ENCODE measurements at regions not wholly inside any gene's neighbourhood (a gene's known extent, or its start where the extent isn't known, plus 50 kb on each side); places are given as distances from the start of the nearest gene placed in this dataset.

DNA sequence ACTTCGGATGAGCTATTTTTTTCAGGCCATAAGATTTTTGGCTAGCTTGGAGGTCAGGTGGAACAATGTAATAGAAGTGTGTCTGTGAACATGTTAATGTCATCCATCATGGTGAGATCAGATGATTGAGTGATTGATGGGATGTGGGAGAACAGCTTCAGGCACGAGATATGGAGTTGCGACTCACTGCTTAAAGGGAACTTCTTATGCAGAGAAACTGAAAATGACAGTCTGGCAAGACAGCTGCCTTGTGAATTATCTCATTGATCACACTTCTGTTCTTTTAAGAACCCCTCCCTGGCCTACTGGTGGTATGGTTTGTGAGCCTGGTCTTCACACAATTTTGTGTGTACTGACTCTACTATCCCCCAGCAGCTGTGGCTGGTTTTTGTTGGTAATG, 96.0 kb downstream of the OLFM4 start:
- Histone ChIP-seq H3K79me1 (ENCODE audit: insufficient read depth, low read depth, low read length, poor library complexity, severe bottlenecking) (no peaks in the 10 kb centered on the region), H3K14ac (ENCODE audit: insufficient read depth, low read length) (no peak overlapping the region), H2BK20ac (ENCODE audit: low read depth, low read length, poor library complexity, severe bottlenecking) (no peak overlapping the region), H3T11ph (ENCODE audit: low read length) (no peak overlapping the region), H3K27me3 (ENCODE audit: insufficient read depth, low read length) (no peaks in the 10 kb centered on the region), H3K23me2 (ENCODE audit: insufficient read length, low read depth, low read length, poor library complexity, severe bottlenecking) (no peaks in the 10 kb centered on the region), H3K9ac (ENCODE audit: extremely low read depth, insufficient read length, low read length) (no peak overlapping the region), H2BK5ac (ENCODE audit: insufficient read length, low read length) (no peak overlapping the region), H2BK12ac (ENCODE audit: insufficient read length, low read depth, low read length) (no peak overlapping the region), H3K23ac (ENCODE audit: insufficient read length, low read depth, low read length) (no peak overlapping the region), H2AFZ (ENCODE audit: low read length) (no peak overlapping the region), H4K91ac (ENCODE audit: insufficient read length, low read depth, low read length) (no peak overlapping the region), H3K4ac (ENCODE audit: low read depth, low read length) (no peak overlapping the region), H2AK5ac (ENCODE audit: insufficient read length, low read length) (no peak overlapping the region), H3K79me2 (ENCODE audit: insufficient read depth, low read length) (no peaks in the 10 kb centered on the region), H3K56ac (ENCODE audit: insufficient read length, low read depth, low read length) (no peak overlapping the region), H3K4me2 (ENCODE audit: insufficient read depth, insufficient read length, low read length) (no peak overlapping the region), H3K9me3 (ENCODE audit: control insufficient read depth, low read depth, low read length) (no peaks in the 10 kb centered on the region), H3K27ac (ENCODE audit: insufficient read length, low read depth, low read length) (no peak overlapping the region), H2BK15ac (ENCODE audit: low read depth, low read length) (no peak overlapping the region), H4K20me1 (ENCODE audit: control insufficient read depth, insufficient read depth, insufficient read length) (no peaks in the 10 kb centered on the region), H4K5ac (ENCODE audit: insufficient read length, low read depth, low read length) (no peak overlapping the region), H3K4me1 (ENCODE audit: insufficient read depth, low read length) (peaks cover 5% of the 10 kb centered on the region), H2BK120ac (ENCODE audit: low read depth, low read length, poor library complexity, severe bottlenecking) (no peak overlapping the region), H3K18ac (ENCODE audit: insufficient read length, low read depth, low read length) (no peak overlapping the region), H4K8ac (replicated peaks; ENCODE audit: insufficient read length, low read depth, low read length) (no peak overlapping the region)
- no peaks in the 10 kb centered on the region for H3K27me3 Mint-ChIP-seq (ENCODE audit: low read depth)
- WGBS (ENCODE audit: extremely low coverage, insufficient read length, low lambda C conversion rate): no CpG with 5 or more reads among the region's 3 CpGs
- H3K9me3 Mint-ChIP-seq: peaks cover 0 to 2% of the 10 kb centered on the region in 2 experiments; a peak in 2 of 5 replicates
- no peak for DNase-seq
- no peak overlapping the region for H3K27ac Mint-ChIP-seq
- TF ChIP-seq, protein P1, sequence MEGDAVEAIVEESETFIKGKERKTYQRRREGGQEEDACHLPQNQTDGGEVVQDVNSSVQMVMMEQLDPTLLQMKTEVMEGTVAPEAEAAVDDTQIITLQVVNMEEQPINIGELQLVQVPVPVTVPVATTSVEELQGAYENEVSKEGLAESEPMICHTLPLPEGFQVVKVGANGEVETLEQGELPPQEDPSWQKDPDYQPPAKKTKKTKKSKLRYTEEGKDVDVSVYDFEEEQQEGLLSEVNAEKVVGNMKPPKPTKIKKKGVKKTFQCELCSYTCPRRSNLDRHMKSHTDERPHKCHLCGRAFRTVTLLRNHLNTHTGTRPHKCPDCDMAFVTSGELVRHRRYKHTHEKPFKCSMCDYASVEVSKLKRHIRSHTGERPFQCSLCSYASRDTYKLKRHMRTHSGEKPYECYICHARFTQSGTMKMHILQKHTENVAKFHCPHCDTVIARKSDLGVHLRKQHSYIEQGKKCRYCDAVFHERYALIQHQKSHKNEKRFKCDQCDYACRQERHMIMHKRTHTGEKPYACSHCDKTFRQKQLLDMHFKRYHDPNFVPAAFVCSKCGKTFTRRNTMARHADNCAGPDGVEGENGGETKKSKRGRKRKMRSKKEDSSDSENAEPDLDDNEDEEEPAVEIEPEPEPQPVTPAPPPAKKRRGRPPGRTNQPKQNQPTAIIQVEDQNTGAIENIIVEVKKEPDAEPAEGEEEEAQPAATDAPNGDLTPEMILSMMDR (conservative IDR thresholded peaks at IDR 0.05): no peak
- peaks cover 27 to 28% of the 10 kb centered on the region in 2 experiments for H3K4me1 Mint-ChIP-seq
- 0 out of 7 replicates have a peak, but pooled peaks cover 0 to 4% (median 0%) of the 10 kb centered on the region in 3 experiments for H3K36me3 Mint-ChIP-seq (ENCODE audit: insufficient read depth in 1 of 3, low read depth in 3 of 3)
- no peak overlapping the region for H3K4me3 Mint-ChIP-seq

All from H9 (cell line).